T-cell (primary cell): ENCODE measurements at regions not wholly inside any gene's neighbourhood (a gene's known extent, or its start where the extent isn't known, plus 50 kb on each side); places are given as distances from the start of the nearest gene placed in this dataset.

Source experiments
- ATAC-seq, 4 experiments: fragments of 200-7000 bp in 3 of 4; fragments of 150-1000 bp in 1 of 4; cut with Tn5 transposase; replicated peaks in 1 of 4; 1 replicate in 3 of 4; 2 replicates in 1 of 4; pipeline ENCODE4 v1.10.0; 2021; ENCODE audit warnings: moderate library complexity in 3 of 4, mild to moderate bottlenecking in 2 of 4, moderate number of reproducible peaks in 1 of 4
- CTCF ChIA-PET, 2 donors: fragments of 300-600 bp; sonication (Branson Sonifier 250); formaldehyde crosslinking; loops; one replicate each; lab custom pipeline; 2022; ENCODE audit warnings: antibody characterized with exemption in 2 of 2; lab: Charles Lee
- POLR2A ChIA-PET, 2 donors: fragments of 300-600 bp; sonication (Branson Sonifier 250); formaldehyde crosslinking; loops; one replicate each; lab custom pipeline; 2022; ENCODE audit warnings: antibody characterized with exemption in 2 of 2; lab: Charles Lee
- DNase-seq, 35 experiments: peaks; one replicate each; pipeline versions ENCODE4 v3.0.0 to v3.0.0-alpha.2; 2013 to 2023
- H3K27ac ChIP-seq: one replicate; pipeline ENCODE4 v1.5.1; 2013; ENCODE audit warnings: low read length
- H3K27me3 ChIP-seq, 2 experiments: replicated peaks in 1 of 2; 1 replicate in 1 of 2; 2 replicates in 1 of 2; pipeline versions ENCODE4 v1.6.1 to v1.7.0; 2013; ENCODE audit warnings: low read length in 1 of 2, mixed read lengths in 1 of 2; ENCODE audit not compliant: control insufficient read depth in 2 of 2, insufficient read depth in 2 of 2; ENCODE audit errors: extremely low read depth in 1 of 2
- H3K36me3 ChIP-seq, 2 donors: 1 replicate in 1 of 2; 2 replicates in 1 of 2; pipeline versions ENCODE4 v1.6.1 to v1.7.0; 2013; ENCODE audit warnings: low read length in 1 of 2; ENCODE audit not compliant: control insufficient read depth in 2 of 2, insufficient read depth in 1 of 2; ENCODE audit errors: extremely low read depth in 1 of 2
- H3K4me1 ChIP-seq, 2 experiments: 1 replicate in 1 of 2; 2 replicates in 1 of 2; pipeline versions ENCODE4 v1.6.1 to v1.7.0; 2013; ENCODE audit warnings: low read length in 2 of 2, mixed read lengths in 1 of 2; ENCODE audit not compliant: insufficient read depth in 2 of 2, control insufficient read depth in 1 of 2; ENCODE audit errors: extremely low read depth in 1 of 2
- H3K4me3 ChIP-seq, 2 donors: 1 replicate in 1 of 2; 2 replicates in 1 of 2; pipeline versions ENCODE4 v1.5.1 to v1.7.0; 2013; ENCODE audit warnings: mild to moderate bottlenecking in 2 of 2, low read length in 1 of 2, moderate library complexity in 1 of 2; ENCODE audit not compliant: control insufficient read depth in 1 of 2; ENCODE audit errors: extremely low read depth in 1 of 2
- H3K9me3 ChIP-seq: 2 replicates; pipeline ENCODE4 v1.7.0; 2013
- H3K27ac Mint-ChIP-seq, 2 donors: one replicate each; pipeline ENCODE4 v1.8.0; 2020 to 2021; ENCODE audit warnings: mild to moderate bottlenecking in 2 of 2, mixed read lengths in 2 of 2
- H3K27me3 Mint-ChIP-seq, 2 donors: one replicate each; pipeline ENCODE4 v1.8.0; 2021 to 2022; ENCODE audit warnings: mixed read lengths in 2 of 2
- H3K36me3 Mint-ChIP-seq: one replicate; pipeline ENCODE4 v1.8.0; 2021; ENCODE audit warnings: mixed read lengths
- H3K4me1 Mint-ChIP-seq, 3 donors: one replicate each; pipeline ENCODE4 v1.8.0; 2020 to 2022; ENCODE audit warnings: mixed read lengths in 3 of 3, mild to moderate bottlenecking in 1 of 3
- H3K4me3 Mint-ChIP-seq, 3 donors: one replicate each; pipeline ENCODE4 v1.8.0; 2020 to 2022; ENCODE audit warnings: mild to moderate bottlenecking in 3 of 3, mixed read lengths in 3 of 3, moderate library complexity in 3 of 3
- H3K9me3 Mint-ChIP-seq, 3 donors: one replicate each; pipeline ENCODE4 v1.8.0; 2020 to 2022; ENCODE audit warnings: mixed read lengths in 3 of 3
- WGBS: methylation state at CpG from one replicate; pipeline ENCODE4 v1.1.5; 2013; ENCODE audit warnings: missing lambda C conversion rate; ENCODE audit not compliant: insufficient coverage; 5-methylcytosine and 5-hydroxymethylcytosine counted together

GRCh38 chr6:19349429-19349828 is 487.7 kb upstream of the ID4 start:
- Histone ChIP-seq H3K4me3 (no peak overlapping the region), H3K4me1 (no peaks in the 10 kb centered on the region), H3K9me3 (no peaks in the 10 kb centered on the region), H3K27ac (no peak overlapping the region), H3K36me3 (no peaks in the 10 kb centered on the region), H3K27me3 (no peaks in the 10 kb centered on the region)
- ATAC-seq = no peak
- Mint-ChIP-seq H3K27me3 (no peaks in the 10 kb centered on the region), H3K4me3 (no peak overlapping the region), H3K9me3 (peaks cover 8 to 29% (median 16%) of the 10 kb centered on the region in 3 donors), H3K4me1 (no peaks in the 10 kb centered on the region), H3K27ac (no peak overlapping the region), H3K36me3 (no peaks in the 10 kb centered on the region)
- DNase-seq = no peak
- no CpG with 5 or more reads among the region's 3 CpGs for WGBS
- ChIA-PET CTCF (no interaction called here), POLR2A (no interaction called here)

DNA sequence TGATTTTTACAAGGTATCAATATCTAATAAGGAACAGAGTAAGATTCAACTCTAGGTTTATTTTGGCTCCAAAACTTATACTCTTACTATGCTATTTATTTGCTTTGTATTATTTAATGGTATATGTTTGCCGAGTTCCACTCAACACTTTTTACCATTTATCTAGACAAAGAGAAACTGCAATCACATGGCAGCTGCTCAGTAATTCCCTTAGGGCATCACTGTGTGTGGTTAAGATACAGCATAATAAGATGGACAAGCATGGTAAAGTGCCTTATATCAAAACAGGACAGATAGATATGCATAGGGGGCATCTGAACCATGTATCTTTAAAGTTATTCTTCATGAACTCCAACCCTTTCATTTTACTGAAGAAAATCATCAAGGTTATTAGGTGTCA is 483.0 kb upstream of the ID4 start:
- Histone ChIP-seq H3K4me1 (no peaks in the 10 kb centered on the region), H3K27ac (no peak overlapping the region), H3K36me3 (no peaks in the 10 kb centered on the region), H3K27me3 (no peaks in the 10 kb centered on the region), H3K4me3 (no peak overlapping the region), H3K9me3 (no peaks in the 10 kb centered on the region)
- ChIA-PET CTCF (no interaction called here), POLR2A (no interaction called here)
- ATAC-seq (no peak), DNase-seq (no peak)
- Mint-ChIP-seq H3K36me3 (no peaks in the 10 kb centered on the region), H3K27me3 (no peaks in the 10 kb centered on the region), H3K4me1 (no peaks in the 10 kb centered on the region), H3K9me3 (peaks cover 9 to 22% (median 12%) of the 10 kb centered on the region in 3 donors), H3K27ac (no peak overlapping the region), H3K4me3 (no peak overlapping the region)
- no CpG with 5 or more reads among the region's 1 CpG for WGBS

- Mint-ChIP-seq H3K4me1 (no peaks in the 10 kb centered on the region), H3K36me3 (no peaks in the 10 kb centered on the region), H3K4me3 (no peak overlapping the region), H3K27ac (no peak overlapping the region), H3K27me3 (no peaks in the 10 kb centered on the region), H3K9me3 (peaks cover 2 to 8% (median 7%) of the 10 kb centered on the region in 3 donors)
- Histone ChIP-seq H3K9me3 (no peaks in the 10 kb centered on the region), H3K4me3 (no peak overlapping the region), H3K27me3 (no peaks in the 10 kb centered on the region), H3K4me1 (no peaks in the 10 kb centered on the region), H3K27ac (no peak overlapping the region), H3K36me3 (no peaks in the 10 kb centered on the region)
- CTCF ChIA-PET = no interaction called here
- POLR2A ChIA-PET = no interaction called here
- DNase-seq (no peak), ATAC-seq (no peak)
- no CpG with 5 or more reads among the region's 2 CpGs for WGBS
Observed at GRCh38 chr6:19356692-19357091, 480.5 kb upstream of the ID4 start.

DNA sequence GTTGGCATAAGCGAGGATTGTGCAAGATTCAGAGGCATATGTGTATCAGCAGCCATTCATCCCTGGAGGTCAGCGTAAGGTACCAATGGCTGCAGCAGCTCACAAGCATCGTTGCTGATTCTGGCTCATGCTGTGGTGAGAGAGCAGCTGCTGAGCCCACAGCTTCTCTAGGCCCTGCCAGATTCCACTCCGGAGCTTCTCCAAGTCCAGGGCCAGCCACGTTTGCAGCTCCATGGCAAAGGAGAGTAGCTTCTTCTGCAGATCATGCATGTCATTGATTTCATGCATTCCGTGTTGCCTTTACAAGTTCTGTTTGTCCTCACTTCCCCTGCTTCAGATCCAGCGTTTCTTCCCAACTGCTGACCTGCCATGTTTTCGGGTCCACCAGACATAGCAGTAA is 474.8 kb upstream of the ID4 start:
- H3K27me3 Mint-ChIP-seq = no peaks in the 10 kb centered on the region
- ChIA-PET CTCF (interaction anchor here in 1 of 2 donors (0.5 kb wide), 1 partner anchor 11 kb away, joined by 4 read pairs; no protein-coding TSS in a partner anchor), POLR2A (no interaction called here)
- no peaks in the 10 kb centered on the region for H3K27me3 ChIP-seq
- DNase-seq = no peak
- H3K4me3 Mint-ChIP-seq = no peak overlapping the region
- H3K27ac ChIP-seq = no peak overlapping the region
- H3K4me1 Mint-ChIP-seq = no peaks in the 10 kb centered on the region
- WGBS = 53% methylated on average over 5 of the region's 8 CpGs
- peaks cover 7 to 14% (median 11%) of the 10 kb centered on the region in 3 donors for H3K9me3 Mint-ChIP-seq
- no peaks in the 10 kb centered on the region for H3K9me3 ChIP-seq
- H3K4me3 ChIP-seq = no peak overlapping the region
- no peak for ATAC-seq
- no peaks in the 10 kb centered on the region for H3K36me3 Mint-ChIP-seq
- H3K27ac Mint-ChIP-seq = no peak overlapping the region
- no peaks in the 10 kb centered on the region for H3K4me1 ChIP-seq
- no peaks in the 10 kb centered on the region for H3K36me3 ChIP-seq

DNA sequence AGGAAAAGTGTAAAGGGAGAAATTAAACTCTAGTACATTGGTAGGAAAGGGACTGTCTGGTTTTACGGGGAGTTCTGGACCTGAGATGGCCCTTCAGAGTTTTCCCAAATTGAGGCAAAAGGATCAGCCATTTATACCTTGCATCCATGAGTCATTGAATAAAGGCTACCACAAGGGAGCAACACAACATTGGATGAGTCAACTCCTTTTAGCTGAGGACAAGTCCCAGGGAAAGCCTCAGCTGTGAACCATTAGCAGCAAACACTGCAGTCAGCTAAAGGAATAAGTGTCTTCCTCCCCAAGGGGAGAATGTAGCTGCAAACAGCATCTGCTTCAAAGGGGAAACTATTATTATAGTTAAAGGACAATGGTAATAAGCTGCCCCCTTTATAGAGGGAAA is 468.7 kb upstream of the ID4 start:
- POLR2A ChIA-PET = no interaction called here
- CTCF ChIA-PET = no interaction called here
- H3K36me3 Mint-ChIP-seq = no peaks in the 10 kb centered on the region
- H3K4me3 ChIP-seq = no peak overlapping the region
- no peak for DNase-seq
- H3K27ac Mint-ChIP-seq = no peak overlapping the region
- no peak overlapping the region for H3K27ac ChIP-seq
- WGBS = 100% methylated on average over 1 of the region's 1 CpG
- no peaks in the 10 kb centered on the region for H3K27me3 ChIP-seq
- H3K27me3 Mint-ChIP-seq = no peaks in the 10 kb centered on the region
- no peak for ATAC-seq
- no peaks in the 10 kb centered on the region for H3K9me3 ChIP-seq
- H3K4me1 ChIP-seq = no peaks in the 10 kb centered on the region
- peaks cover 4 to 13% (median 6%) of the 10 kb centered on the region in 3 donors for H3K9me3 Mint-ChIP-seq
- H3K4me1 Mint-ChIP-seq = no peaks in the 10 kb centered on the region
- H3K36me3 ChIP-seq = no peaks in the 10 kb centered on the region
- H3K4me3 Mint-ChIP-seq = no peak overlapping the region

DNA sequence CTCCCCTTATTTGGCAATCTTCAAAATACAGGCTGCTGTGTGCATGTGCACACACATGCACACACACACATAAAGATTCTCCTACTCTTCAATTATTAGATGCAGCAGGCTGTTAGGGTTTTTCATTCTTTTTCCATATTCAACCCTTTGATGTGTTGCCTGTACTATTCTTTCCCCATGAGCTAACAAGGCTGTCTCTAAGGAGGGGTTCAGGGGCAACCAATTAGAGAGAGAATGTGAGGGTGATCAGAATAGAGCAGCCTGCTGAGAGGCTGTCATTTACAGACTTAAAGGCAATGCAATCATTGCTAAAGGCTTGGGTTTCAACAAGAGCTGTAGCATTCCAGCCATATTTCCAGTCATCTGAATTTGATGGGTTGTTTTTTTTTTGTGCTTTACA is 467.4 kb upstream of the ID4 start:
- H3K27ac Mint-ChIP-seq = no peak overlapping the region

GRCh38 chr6:19370831-19371230 is 466.3 kb upstream of the ID4 start:
- Mint-ChIP-seq H3K36me3 (no peaks in the 10 kb centered on the region), H3K27me3 (no peaks in the 10 kb centered on the region), H3K4me3 (no peak overlapping the region), H3K4me1 (no peaks in the 10 kb centered on the region), H3K27ac (no peak overlapping the region), H3K9me3 (peaks cover 0 to 16% (median under 1%) of the 10 kb centered on the region in 3 donors)
- Histone ChIP-seq H3K4me1 (no peaks in the 10 kb centered on the region), H3K27me3 (no peaks in the 10 kb centered on the region), H3K9me3 (no peaks in the 10 kb centered on the region), H3K4me3 (no peak overlapping the region), H3K27ac (no peak overlapping the region), H3K36me3 (no peaks in the 10 kb centered on the region)
- ChIA-PET POLR2A (no interaction called here), CTCF (no interaction called here)
- DNase-seq = no peak
- 31% methylated on average over 2 of the region's 3 CpGs for WGBS
- no peak for ATAC-seq

More for the DNA sequence above, 467.4 kb upstream of the ID4 start:
- Histone ChIP-seq H3K27me3 (no peaks in the 10 kb centered on the region), H3K27ac (no peak overlapping the region), H3K4me3 (no peak overlapping the region), H3K9me3 (no peaks in the 10 kb centered on the region), H3K36me3 (no peaks in the 10 kb centered on the region), H3K4me1 (no peaks in the 10 kb centered on the region)
- Mint-ChIP-seq H3K4me1 (no peaks in the 10 kb centered on the region), H3K9me3 (peaks cover 0 to 16% (median 3%) of the 10 kb centered on the region in 3 donors), H3K4me3 (no peak overlapping the region), H3K36me3 (no peaks in the 10 kb centered on the region), H3K27me3 (no peaks in the 10 kb centered on the region)
- POLR2A ChIA-PET = no interaction called here
- CTCF ChIA-PET = no interaction called here
- DNase-seq = no peak
- ATAC-seq = no peak
